ENCODE measurements at regions not wholly inside any gene's neighbourhood (a gene's known extent, or its start where the extent isn't known, plus 50 kb on each side); places are given as distances from the start of the nearest gene placed in this dataset.

DNA sequence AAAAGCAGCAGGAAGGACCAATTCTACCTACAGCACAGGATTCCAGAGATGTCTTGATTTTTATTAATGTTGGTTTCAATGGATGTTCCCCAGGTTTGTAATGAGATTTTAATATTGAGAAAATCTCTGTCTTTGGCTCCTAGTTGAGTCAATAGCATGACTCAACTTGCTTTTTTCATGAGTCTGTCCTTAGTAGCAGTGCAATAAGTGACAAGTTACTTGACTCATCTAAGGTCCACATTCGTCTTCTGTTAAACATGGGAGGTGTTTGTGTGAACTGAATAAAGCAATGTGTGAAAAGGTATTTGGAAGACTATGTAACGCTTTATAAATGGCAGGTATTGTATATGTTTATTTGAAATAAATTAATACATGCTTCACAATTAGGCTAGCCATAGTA is 645.0 kb upstream of the PTBP2 start:
- Mint-ChIP-seq H3K9me3 (peaks cover 11 to 28% of the 10 kb centered on the region in 2 donors), H3K4me1 (no peaks in the 10 kb centered on the region), H3K36me3 (peaks cover 9% of the 10 kb centered on the region), H3K4me3 (no peak overlapping the region), H3K27me3 (ENCODE audit: low read depth in 2 of 2) (no peaks in the 10 kb centered on the region), H3K27ac (no peak overlapping the region)
- H3K4me1 ChIP-seq (ENCODE audit: control insufficient read depth, insufficient read depth, low read length), result no peaks in the 10 kb centered on the region
- intact Hi-C loops (cut with micrococcal nuclease), result no loop called here
- no peaks in the 10 kb centered on the region for H3K27me3 ChIP-seq (ENCODE audit: control insufficient read depth, insufficient read depth, low read length)
- H3K4me3 ChIP-seq (ENCODE audit: low read length), result no peak overlapping the region
- no peak overlapping the region for H3K27ac ChIP-seq (ENCODE audit: low read length)
- TF ChIP-seq, protein P1, sequence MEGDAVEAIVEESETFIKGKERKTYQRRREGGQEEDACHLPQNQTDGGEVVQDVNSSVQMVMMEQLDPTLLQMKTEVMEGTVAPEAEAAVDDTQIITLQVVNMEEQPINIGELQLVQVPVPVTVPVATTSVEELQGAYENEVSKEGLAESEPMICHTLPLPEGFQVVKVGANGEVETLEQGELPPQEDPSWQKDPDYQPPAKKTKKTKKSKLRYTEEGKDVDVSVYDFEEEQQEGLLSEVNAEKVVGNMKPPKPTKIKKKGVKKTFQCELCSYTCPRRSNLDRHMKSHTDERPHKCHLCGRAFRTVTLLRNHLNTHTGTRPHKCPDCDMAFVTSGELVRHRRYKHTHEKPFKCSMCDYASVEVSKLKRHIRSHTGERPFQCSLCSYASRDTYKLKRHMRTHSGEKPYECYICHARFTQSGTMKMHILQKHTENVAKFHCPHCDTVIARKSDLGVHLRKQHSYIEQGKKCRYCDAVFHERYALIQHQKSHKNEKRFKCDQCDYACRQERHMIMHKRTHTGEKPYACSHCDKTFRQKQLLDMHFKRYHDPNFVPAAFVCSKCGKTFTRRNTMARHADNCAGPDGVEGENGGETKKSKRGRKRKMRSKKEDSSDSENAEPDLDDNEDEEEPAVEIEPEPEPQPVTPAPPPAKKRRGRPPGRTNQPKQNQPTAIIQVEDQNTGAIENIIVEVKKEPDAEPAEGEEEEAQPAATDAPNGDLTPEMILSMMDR (IDR thresholded peaks at IDR 0.05), result no peak
- H3K9me3 ChIP-seq (ENCODE audit: control insufficient read depth, insufficient read depth, low read length), result peaks cover 2% of the 10 kb centered on the region
- no peaks in the 10 kb centered on the region for H3K36me3 ChIP-seq (ENCODE audit: control insufficient read depth, insufficient read depth, low read length)
- DNase-seq (no peak), ATAC-seq (no peak)
- WGBS (ENCODE audit: insufficient coverage), result 88% methylated on average over 1 of the region's 2 CpGs

DNA sequence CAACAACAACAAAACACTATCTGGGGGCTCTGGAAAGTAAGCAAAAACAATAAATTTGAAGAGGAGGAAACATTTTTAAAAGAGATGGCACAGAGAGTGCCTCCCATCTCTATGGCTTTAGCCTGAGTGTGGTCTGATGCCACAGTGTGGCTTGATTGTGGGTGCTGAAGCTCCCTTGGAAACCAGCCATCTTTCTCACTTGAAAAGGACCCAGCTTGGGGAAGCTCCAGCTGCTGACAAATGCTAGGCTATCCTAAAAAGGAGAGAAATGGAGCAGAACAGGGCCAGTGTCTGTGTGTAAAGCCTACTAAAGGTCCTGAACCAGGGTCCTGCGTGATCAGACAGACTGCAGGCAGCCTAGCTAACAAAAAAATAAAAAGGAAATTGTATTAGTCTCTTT is 642.0 kb upstream of the PTBP2 start:
- Histone ChIP-seq H3K9me3 (ENCODE audit: control insufficient read depth, insufficient read depth, low read length) (peaks cover 2% of the 10 kb centered on the region), H3K36me3 (ENCODE audit: control insufficient read depth, insufficient read depth, low read length) (no peaks in the 10 kb centered on the region), H3K4me3 (ENCODE audit: low read length) (no peak overlapping the region), H3K27me3 (ENCODE audit: control insufficient read depth, insufficient read depth, low read length) (no peaks in the 10 kb centered on the region), H3K4me1 (ENCODE audit: control insufficient read depth, insufficient read depth, low read length) (no peaks in the 10 kb centered on the region), H3K27ac (ENCODE audit: low read length) (no peak overlapping the region)
- Mint-ChIP-seq H3K27me3 (ENCODE audit: low read depth in 2 of 2) (no peaks in the 10 kb centered on the region), H3K27ac (no peak overlapping the region), H3K9me3 (peaks cover 9 to 19% of the 10 kb centered on the region in 2 donors), H3K4me1 (no peaks in the 10 kb centered on the region), H3K4me3 (no peak overlapping the region), H3K36me3 (peaks cover 11% of the 10 kb centered on the region)
- no peak for ATAC-seq
- 67% methylated on average over 1 of the region's 1 CpG for WGBS (ENCODE audit: insufficient coverage)
- TF ChIP-seq, protein P1 (IDR thresholded peaks at IDR 0.05), result no peak
- DNase-seq, result no peak
- intact Hi-C loops (cut with micrococcal nuclease), result no loop called here

DNA sequence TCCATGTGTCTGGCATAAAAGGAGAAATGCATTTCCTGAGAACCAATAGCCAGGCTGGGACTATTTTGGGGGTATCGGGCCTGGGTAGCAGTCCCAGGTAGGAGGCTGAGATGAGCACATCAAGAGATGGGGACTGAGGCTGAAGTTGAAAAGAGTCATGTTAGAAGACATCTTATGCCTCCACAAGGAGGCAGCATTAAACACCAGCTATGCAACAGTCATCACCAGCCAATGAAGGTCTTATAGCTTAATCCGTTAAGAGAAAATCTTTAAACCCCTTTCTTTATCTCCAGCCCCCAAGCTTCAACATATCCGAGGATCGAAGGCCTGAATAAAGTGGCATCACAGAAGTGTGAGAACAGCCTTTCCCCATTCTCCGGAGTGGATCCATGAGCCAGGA is 640.7 kb upstream of the PTBP2 start:
- peaks cover 2% of the 10 kb centered on the region for H3K9me3 ChIP-seq (ENCODE audit: control insufficient read depth, insufficient read depth, low read length)
- Mint-ChIP-seq H3K27me3 (ENCODE audit: low read depth in 2 of 2) (no peaks in the 10 kb centered on the region), H3K36me3 (peaks cover 11% of the 10 kb centered on the region), H3K4me1 (no peaks in the 10 kb centered on the region), H3K4me3 (no peak overlapping the region), H3K9me3 (peaks cover 9 to 17% of the 10 kb centered on the region in 2 donors), H3K27ac (no peak overlapping the region)
- no peaks in the 10 kb centered on the region for H3K4me1 ChIP-seq (ENCODE audit: control insufficient read depth, insufficient read depth, low read length)
- TF ChIP-seq, protein P1 (IDR thresholded peaks at IDR 0.05), result no peak
- intact Hi-C loops (cut with micrococcal nuclease), result no loop called here
- DNase-seq (no peak), ATAC-seq (no peak)
- no peak overlapping the region for H3K27ac ChIP-seq (ENCODE audit: low read length)
- no peaks in the 10 kb centered on the region for H3K27me3 ChIP-seq (ENCODE audit: control insufficient read depth, insufficient read depth, low read length)
- 93% methylated on average over 5 of the region's 5 CpGs for WGBS (ENCODE audit: insufficient coverage)
- no peaks in the 10 kb centered on the region for H3K36me3 ChIP-seq (ENCODE audit: control insufficient read depth, insufficient read depth, low read length)
- H3K4me3 ChIP-seq (ENCODE audit: low read length), result no peak overlapping the region

DNA sequence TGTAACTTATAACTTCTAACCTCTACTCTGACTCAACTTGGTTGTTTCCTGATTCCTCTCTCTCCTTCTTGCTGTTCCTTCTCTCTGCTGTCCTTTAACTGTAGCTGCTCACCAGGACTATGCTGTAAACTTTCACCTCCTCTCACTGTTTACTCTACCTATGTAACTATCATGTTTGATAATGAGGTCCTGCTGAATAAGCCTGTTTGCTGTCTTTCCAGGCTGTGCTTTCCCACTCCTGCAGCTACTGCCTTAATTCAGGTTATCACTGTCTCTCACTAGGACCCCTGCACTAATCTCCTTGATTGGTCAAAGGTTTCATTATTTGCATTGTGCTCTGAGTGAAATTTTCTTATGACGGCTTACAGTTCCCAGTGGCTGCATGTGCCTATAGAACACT is 633.9 kb upstream of the PTBP2 start:
- no peaks in the 10 kb centered on the region for H3K4me1 ChIP-seq (ENCODE audit: control insufficient read depth, insufficient read depth, low read length)
- no peaks in the 10 kb centered on the region for H3K9me3 ChIP-seq (ENCODE audit: control insufficient read depth, insufficient read depth, low read length)
- ATAC-seq, result no peak
- no peaks in the 10 kb centered on the region for H3K27me3 ChIP-seq (ENCODE audit: control insufficient read depth, insufficient read depth, low read length)
- Mint-ChIP-seq H3K36me3 (peaks cover 7% of the 10 kb centered on the region), H3K4me3 (no peak overlapping the region), H3K27me3 (ENCODE audit: low read depth in 2 of 2) (no peaks in the 10 kb centered on the region), H3K9me3 (peaks cover 2 to 6% of the 10 kb centered on the region in 2 donors), H3K27ac (no peak overlapping the region), H3K4me1 (no peaks in the 10 kb centered on the region)
- TF ChIP-seq, protein P1 (IDR thresholded peaks at IDR 0.05), result no peak
- WGBS (ENCODE audit: insufficient coverage), result 93% methylated on average over 1 of the region's 1 CpG
- intact Hi-C loops (cut with micrococcal nuclease), result no loop called here
- H3K4me3 ChIP-seq (ENCODE audit: low read length), result no peak overlapping the region
- no peak for DNase-seq
- no peak overlapping the region for H3K27ac ChIP-seq (ENCODE audit: low read length)
- no peaks in the 10 kb centered on the region for H3K36me3 ChIP-seq (ENCODE audit: control insufficient read depth, insufficient read depth, low read length)
